ENCODE measurements at regions not wholly inside any gene's neighbourhood (a gene's known extent, or its start where the extent isn't known, plus 50 kb on each side); places are given as distances from the start of the nearest gene placed in this dataset.

DNA sequence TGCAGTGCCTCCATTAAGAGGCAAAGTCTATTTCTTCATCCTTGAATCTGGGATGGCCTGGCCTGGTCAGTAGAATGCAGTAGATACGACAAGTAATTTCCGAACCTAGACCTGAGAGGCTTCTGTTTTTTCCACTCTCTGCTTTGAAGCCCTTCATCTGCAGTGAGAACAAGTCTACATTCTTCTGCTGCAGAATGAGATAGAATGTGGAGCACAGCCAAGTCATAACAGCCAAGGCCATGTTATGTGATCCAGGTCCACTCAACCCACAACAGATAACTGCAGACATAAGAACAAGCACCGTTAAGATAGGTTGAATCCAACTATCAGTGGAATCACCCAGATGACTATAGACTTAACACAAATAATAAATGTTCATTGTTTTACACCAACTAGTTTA lies 1297.7 kb downstream of the C4orf33 start:
- no peak for TF ChIP-seq SP1 (IDR thresholded peaks at IDR 0.05)
- no peak for TF ChIP-seq SUZ12 (IDR thresholded peaks at IDR 0.05)
- no peak for TF ChIP-seq ELF4 (IDR thresholded peaks at IDR 0.05)
- no peak for TF ChIP-seq FOXM1 (IDR thresholded peaks at IDR 0.05; ENCODE audit: borderline replicate concordance)
- no peak for TF ChIP-seq FOXA1 (IDR thresholded peaks at IDR 0.05)
- TF ChIP-seq BHLHE40 (IDR thresholded peaks at IDR 0.05; ENCODE audit: borderline replicate concordance): no peak
- no peak for TF ChIP-seq NFRKB (IDR thresholded peaks at IDR 0.05)
- no peak for TF ChIP-seq FOXK2 (IDR thresholded peaks at IDR 0.05)
- TF ChIP-seq ARNT (IDR thresholded peaks at IDR 0.05): no peak
- TF ChIP-seq TARDBP (IDR thresholded peaks at IDR 0.05): no peak

All from HEK293T (cell line).